ENCODE measurements at regions not wholly inside any gene's neighbourhood (a gene's known extent, or its start where the extent isn't known, plus 50 kb on each side); places are given as distances from the start of the nearest gene placed in this dataset.

DNA sequence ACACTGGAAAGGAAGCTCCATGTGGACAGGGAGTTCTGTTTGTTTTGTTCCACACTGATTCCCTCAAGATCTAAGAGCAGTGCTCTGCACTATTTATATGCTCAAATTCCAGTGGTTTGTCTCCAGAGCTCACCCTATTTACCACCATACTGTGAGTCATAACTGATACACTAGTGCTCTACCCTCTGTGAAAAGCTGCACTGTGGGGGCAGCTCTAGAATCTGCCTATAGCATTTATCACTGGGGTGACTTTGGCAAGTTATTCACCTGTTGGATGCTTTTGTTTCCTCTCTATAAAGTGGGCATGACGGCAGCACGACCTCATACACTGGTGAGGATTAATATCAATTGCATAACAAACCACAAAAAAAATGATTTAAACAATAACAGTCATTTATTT is 307.8 kb downstream of the NR2F1-AS1 start:
- no peak for DNase-seq

DNA sequence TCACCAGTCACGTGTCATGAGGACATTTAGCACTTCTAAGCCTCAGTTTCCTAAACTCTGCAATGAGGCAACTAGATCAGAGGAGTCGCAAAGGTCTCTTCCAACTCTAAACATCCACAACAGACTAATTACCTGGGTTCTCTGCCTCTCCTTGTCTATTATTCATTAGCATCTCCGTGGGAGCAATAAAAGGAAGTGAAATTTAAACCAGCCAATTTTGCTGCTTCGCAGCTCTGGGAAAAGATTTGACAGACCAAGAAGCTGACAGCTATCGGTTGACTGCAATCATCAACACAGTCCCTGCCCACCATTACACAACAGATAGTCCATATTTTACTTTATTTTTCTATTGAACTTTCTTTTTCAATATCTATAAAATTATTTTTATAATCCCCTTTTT is 308.9 kb downstream of the NR2F1-AS1 start:
- DNase-seq, result no peak

DNA sequence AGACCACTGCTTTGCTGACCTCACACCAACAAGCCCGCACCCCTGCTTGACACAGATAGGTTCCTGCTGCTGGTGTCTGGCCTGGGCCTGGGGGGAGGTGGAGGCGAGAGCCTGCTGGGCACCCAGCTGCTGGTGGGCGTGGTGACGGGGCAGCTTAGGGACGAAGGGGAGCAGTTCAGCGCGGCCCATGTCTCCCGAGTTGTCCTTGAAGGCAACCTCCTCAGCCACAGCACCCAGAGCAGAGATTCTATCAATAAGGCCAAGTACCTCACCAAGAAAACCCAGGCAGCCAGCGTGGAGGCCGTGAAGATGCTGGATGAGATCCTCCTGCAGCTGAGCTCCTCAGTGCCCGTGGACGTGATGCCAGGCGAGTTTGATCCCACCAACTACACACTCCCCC is 313.3 kb downstream of the NR2F1-AS1 start:
- no peak for DNase-seq

DNA sequence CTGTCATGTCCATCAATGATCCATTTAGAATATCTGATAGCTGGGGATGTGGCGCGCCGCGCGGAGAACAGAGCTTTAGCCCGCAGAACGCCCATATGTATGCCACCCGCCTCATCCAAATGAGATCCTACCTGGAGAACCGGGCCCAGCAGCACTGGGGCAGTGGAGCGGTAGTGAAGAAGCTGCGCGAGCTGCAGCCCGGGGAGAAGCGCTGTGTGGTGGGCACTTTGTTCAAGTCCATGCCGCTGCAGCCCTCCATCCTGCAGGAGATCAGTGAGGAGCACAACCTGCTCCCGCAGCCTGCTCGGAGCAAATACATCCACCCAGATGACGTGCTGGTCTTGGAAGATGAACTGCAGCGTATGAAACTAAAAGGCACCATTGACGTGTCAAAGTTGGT is 313.7 kb downstream of the NR2F1-AS1 start:
- no peak for DNase-seq

DNA sequence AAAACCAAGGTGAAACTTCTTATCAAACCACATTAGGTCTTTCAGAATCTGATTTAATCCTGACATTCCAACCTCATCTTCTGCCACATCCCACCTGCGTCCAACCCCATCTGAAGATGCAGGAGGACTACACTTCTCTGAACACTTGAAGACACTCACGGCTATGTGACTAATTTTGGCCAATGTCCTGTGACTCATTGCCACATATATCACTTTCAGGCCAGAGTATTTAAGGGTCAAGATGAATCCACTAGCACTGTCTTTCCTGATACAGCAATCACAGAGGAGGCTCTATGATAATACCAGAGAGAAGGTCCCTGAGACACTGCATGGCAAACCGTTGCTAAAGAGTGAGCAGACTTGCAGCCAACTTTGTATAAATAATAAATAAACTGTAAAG is 323.4 kb downstream of the NR2F1-AS1 start:
- DNase-seq, result no peak

DNA sequence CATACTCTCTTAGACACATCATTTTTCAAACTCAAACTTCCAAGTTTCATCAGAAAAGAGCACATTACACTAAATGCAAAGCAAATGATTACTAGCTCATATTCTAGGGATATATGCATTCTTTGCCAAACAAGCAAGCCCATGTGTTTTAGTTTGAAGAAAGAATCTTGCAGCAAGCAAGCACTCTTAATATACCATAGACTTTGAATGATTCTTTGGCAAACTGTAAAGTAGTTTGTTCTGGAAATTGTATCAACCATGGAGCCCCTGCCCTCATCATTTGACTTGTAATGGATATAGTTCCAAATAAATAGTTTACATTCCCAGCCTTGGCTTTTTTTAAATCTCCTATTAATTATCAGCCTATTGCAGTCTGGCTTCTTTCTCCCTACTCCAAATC is 325.2 kb downstream of the NR2F1-AS1 start:
- no peak for DNase-seq

DNA sequence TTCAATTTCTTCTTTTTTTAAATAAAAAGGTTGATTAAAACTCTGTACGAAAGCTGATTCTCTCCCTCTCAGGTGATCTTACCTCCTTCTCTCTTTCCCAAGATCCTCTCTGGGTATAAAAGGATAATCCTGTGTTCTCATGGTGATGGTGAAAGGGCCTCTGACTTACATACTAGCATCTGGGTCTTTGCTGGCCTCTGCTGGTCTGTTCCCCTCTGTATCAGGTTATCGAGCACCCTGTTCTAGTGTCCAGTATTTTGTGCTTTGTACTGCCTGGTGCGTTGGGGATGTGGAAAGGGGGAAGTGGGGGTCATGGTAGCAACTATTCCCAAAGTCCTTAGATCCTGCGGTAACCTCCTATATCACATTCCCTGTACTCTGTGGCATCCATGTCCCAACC is 328.9 kb downstream of the NR2F1-AS1 start:
- no peak for DNase-seq

DNA sequence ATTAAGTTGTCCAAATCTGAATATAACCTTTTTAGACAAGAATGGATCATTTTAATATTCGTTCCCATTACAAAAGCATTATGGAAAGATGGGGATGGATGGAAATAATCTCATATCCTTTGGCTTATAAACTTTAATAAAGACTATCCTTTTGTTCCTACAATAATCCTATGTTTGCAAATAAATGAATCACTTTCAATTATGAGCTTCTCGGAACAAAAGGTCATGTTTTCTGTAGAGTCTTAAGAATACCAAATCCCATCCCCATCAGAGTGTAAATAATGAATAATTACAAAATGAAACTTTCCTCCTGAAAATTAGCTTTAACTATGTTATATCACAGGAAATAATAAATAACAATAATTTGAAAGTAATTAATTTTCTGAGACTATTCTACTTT is 329.7 kb downstream of the NR2F1-AS1 start:
- DNase-seq, result no peak

DNA sequence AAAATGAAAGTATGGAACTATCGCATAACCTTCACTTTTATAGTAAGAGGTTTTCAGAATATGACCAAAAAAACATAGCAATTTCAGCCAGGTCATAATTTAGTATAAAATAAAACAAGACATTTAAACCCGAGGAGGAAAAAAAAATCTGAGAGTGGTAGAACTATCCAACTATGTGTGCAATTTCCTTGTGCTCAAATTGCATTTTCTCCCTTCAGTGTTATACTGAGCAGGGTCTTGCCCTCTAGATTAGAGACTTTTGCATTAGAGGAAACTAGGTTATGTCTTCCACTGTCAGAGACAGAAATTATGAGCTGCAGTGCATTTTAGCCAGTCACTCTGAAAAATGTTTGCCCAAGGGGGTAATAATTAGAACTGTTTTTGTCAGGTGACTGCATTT is 330.6 kb downstream of the NR2F1-AS1 start:
- no peak for DNase-seq

DNA sequence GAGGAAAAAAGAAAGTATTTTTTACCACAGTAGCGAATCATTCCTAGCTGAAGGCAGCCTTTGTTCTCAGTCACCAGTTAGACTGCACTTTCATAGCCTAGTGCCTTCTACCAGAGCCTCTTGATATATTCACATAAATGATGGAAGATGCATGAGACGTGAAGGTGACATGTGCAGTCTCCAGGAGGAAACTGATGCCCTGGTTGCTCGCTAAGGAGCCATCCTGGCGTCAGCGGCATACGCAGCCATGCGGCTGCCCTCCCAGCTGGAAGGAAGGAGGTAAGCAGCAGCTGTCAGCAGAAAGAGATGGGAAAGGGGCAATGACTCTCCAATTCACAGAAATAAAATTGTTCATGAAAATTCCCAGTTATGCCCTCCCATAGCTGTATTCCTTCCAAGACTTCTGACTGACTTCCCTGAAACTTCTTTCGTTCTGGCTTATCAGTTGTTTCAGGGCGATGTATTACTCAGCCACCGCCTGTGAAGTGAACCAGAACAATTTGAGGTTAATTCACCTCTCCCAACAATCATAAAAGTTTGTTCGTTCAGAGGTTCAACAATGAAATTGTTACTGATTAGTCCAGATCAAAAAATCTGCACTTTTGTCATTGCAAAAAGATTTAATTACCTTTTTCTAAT is 331.2 kb downstream of the NR2F1-AS1 start:
- no peak for DNase-seq

DNA sequence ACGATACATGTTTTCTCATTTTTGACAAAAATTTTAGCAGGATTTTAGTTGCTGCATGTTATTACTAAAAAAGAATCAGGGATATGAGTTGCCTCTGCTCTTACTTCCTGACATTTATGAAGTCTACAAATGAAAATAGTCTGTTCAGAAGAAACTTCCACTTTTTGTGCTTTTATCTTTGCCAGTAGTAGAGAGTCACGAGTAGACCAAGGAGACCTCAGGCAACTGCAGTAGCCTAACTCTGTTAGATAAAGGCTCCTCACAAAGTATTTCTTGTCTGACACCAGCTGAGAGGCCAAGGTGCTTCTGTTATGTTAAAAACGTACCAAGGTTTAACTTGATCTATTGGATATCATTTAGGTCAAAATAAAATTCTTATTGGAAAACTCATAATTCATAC is 333.9 kb downstream of the NR2F1-AS1 start:
- no peak for DNase-seq

DNA sequence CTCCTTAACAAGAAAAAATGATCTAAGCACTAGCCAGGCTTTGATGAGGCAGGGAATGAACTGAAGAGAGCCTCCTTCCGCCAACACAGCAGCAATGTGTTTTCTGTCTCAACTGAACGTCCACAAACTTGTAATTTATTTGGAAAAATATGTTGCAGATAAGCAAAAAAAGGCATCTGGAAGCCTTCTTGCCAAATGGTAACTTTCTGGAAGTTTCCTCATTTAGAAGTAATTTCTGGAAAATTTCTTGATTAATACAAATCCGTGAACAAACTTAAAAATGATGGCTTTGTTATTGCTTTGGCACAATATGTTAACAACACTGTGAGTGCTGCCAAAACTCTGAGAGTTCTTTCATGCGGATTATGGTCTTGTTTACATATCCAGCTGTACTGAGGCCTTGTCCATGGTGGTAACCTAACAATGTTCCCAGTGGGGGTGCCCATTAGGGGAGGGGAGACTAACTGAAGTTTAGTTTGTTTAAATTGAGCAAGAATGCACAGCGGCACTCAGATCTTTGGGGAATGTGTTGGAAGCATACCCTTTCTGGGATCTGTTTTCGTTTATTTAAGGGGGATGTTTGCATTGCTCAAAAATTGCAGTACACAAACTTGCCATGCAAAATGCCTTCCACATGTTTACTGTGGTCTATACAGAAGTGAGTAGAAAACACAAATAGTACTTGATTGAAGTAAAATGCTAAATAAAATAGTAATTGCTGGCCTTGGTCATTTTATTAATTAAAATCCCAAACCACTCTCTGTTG is 334.7 kb downstream of the NR2F1-AS1 start:
- peak in 1 of 2 experiments; percentile 3 for DNase-seq

DNA sequence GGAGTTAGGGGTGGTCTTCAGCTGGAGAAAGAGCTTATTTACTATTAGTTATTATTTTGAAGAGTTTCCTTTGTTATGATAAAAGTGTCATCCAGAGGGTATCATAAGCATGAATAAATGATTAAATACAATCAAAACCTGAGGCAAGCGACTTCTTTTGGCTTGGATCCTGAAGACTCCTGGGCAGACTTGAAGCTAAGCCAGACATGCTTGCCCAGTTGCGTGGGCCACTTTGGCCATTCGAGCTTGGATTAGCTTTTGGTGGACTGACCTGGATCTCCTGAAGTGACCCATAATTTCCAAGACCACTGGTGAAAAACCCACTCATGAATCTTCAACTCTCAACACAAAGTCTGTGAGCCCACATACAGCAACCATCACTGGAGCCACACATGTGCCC is 335.8 kb downstream of the NR2F1-AS1 start:
- DNase-seq, result no peak

DNA sequence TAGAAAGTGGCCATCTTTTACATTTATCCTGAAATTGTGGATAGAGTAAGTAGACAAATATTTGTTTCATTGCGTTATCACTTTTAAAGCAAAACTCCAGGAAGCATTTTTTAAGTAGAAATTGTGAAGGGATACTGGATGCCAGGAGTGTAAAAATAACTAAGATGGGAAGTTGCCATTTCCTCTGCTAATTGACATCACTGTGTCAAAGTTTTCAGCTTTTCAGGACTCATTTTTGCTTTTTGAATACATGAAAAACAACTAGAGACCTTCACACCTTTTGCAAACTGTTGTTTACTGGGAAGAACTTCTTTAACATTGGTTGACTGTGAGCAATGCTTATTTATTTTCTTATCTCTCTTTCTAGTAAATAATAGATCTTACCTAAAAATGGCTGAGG is 337.5 kb downstream of the NR2F1-AS1 start:
- no peak for DNase-seq

DNA sequence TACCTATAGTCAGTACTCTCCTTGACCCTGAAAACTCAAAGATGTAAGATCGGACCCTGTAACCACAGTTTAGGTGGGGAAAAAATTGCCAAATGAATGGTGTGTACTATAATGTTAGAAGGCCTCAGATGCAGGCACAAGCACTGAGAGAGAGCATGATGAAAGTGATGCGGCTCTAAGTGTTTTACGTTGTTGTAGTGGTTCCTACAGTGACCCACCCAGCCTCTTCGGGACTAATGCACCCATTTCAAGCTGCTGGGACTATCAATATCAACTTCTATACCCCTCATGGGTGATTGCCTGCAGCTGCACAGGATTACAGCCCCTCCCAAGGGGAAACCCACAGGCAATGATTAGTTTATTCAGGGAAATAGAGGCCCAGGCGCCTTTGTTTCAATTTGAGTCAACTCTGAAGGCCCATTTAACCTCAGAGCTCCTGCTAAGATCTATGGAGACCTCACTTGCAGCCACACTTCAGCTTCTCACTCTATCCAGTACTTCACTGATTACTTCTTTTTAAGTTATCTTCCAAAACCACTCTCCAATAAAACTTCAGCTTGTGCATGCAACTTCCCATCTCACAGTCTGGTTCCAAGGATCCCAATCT is 340.7 kb downstream of the NR2F1-AS1 start:
- no peak for DNase-seq

DNA sequence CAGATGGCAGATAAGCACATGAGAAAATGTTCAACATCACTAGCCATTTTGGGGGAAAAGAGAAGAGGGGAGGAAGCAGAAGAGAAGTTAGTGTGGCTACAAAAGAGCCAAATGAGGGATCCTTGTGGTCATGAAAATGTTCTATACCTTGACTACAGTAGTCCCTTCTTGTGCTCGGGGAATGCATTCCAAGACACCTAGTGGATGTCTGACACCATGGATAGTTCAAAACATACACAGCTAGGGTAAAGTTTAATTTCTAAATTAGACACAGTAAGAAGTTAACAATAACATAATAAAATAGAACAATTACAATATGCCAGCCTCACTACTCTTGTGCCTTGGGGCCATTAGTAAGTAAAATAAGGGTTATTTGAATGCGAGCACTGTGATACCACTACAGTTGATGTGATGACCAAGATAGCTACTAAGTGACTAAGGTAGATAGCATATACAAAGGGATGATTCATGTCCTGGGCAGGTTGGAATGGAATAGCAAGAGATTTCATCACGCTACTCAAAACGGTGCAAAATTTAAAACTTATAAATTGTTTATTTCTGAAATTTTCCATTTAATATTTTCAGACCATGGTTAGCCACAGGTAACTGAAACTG is 344.1 kb downstream of the NR2F1-AS1 start:
- no peak for DNase-seq

DNA sequence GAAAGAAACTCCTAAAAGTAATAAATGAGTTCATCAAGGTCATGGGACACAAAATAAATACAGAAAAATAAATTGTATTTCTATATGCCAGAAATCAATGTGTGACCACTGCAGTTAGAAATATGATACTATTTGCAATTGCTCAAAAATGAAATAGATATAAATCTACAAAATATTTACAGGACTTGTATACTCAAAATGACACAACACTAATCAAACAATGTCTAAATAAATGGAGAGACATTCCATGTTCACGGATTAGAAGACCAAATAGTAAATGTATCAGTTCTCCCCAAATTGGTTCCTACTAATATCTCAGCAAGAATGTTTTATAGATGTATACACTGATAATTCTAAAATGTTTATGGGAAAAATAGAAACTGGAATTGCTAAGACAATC is 345.3 kb downstream of the NR2F1-AS1 start:
- DNase-seq, result no peak

DNA sequence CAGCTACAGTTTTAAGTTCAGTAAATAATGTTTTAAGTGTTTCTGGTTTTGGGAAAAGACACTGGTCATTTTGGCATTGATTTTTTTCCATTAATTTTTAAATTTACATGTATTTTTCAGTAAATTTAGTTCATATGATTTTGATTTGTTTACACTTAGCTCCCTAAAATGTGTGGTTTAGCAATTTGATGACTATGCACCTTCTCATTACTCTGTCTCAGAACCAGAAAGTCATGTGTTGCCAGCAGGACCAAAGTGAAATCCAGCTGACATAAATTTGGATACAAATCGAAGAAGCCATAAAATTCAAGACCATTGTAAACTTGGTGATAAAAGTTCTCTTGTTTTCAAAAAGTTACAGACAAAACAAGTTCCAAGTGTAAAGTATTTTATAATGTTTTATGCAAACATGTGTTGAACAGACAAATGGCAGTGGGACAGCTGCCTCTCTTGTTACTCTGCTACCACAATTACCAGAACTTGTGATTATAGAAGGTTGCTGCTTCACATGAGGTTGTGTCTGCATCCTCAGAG is 354.8 kb downstream of the NR2F1-AS1 start:
- DNase-seq, result no peak

DNA sequence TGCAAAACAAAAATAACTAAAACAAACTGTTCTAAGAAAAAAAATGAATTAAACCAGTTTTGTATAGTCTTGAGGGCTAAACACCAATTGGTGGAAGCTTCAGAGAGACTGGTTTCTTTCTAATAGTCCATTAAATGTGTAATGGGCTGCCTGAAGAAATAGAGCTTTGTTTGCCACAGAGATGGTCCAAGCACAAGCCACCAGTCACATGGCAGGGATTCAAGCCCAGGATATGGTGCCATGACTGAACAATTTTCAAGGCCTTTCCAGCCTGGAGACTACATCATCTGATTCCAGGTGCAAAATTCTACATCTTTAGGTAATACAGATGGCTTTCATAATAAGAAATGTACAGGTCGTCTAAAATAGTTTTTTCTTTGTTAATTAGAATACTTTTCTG is 355.3 kb downstream of the NR2F1-AS1 start:
- no peak for DNase-seq

DNA sequence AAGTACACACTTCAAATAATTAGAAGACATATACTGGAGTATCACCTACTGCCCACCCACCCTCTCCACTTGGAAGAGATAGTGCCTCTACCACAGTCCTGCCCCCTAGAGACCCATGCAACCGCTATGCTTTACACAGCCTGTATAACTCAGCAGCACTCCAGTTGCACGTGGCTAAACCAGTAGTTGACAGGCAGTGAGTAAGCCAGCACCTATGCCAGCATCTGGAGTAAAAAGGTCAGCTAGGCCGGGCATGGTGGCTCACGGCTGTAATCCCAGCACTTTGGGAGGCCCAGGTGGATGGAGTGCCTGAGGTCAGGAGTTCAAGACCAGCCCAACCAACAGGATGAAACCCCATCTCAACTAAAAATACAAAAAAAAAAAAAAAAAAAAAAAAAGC is 356.4 kb downstream of the NR2F1-AS1 start:
- DNase-seq, result no peak

DNA sequence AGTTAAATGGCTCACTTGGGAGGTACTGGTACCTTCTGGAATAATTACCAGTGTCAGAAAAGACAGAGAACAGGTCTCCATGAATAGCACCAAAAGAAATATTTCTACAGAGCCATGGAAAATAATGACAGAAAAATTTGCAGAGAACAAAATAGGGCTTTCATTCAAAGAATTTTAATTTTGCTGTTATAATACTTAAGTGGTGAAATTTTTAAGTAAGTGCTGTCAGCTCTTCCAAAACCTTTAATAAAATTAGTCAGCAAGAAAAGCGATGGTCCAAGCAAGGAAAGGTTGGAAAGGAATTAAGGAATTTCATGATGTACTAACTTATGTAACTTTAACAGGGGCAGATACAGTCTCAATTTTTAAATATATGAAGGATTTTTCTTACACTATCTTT is 359.2 kb downstream of the NR2F1-AS1 start:
- DNase-seq, result no peak

DNA sequence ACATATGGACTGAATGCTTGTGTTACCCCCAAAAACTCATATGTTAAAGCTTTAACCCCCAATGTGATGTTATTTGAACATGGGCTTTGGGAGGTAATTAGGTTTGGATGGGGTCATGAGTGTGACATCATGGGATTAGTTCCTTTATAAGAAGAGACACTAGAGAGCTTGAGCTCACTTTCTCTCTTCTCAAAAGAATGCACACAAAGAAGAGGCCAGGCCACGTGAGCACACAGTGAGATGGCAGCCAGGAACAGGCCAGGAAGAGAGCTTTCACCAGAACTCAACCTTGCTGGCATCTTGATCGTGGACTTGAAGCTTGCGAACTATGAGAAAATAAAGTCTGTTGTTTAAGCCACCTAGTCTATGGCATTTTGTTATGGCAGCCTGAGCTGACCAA is 360.6 kb downstream of the NR2F1-AS1 start:
- DNase-seq, result no peak

DNA sequence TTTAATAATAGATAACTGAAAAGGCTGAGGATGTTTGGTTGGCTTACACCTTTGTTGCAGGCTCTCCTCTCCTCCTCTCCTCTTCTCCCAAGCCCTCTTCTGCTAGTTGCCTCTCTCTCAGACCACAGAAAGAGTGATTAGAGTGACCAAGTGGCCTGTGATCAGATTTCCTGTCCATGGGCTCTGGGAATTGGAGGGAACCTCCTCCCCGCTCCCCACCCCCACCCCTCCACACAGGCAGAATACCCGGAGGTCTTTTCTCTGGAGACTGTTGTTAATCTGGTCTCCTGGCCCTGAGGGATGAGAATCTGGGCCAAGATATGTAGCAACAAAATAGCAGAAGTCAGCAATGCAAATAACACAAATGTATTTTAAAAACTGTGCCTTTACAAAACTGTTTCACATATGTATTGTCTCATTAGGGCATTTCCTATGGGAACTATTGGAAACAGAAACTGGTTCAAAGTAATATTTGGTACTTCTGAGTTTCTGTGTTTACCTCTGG is 361.3 kb downstream of the NR2F1-AS1 start:
- DNase-seq, result no peak

Data from NCI-H1930 (cell line).